GM18951 (cell line): ENCODE measurements at regions not wholly inside any gene's neighbourhood (a gene's known extent, or its start where the extent isn't known, plus 50 kb on each side); places are given as distances from the start of the nearest gene placed in this dataset.

Experiments
- POLR2A ChIP-seq: IDR thresholded peaks from 4 replicates; pipeline ENCODE4 v1.6.1; 2011; ENCODE audit warnings: mild to moderate bottlenecking; ENCODE audit not compliant: insufficient read length, insufficient read depth; ENCODE audit errors: extremely low read depth
- in situ Hi-C: fragments of 300-500 bp; cut with MboI; formaldehyde crosslinking; loops from one replicate; pipeline ENCODE4 v1.12.0; 2022; ENCODE audit warnings: low sequenced_read_pairs, mixed read lengths, inconsistent platforms; ENCODE audit not compliant: unreplicated experiment

- in situ Hi-C loops: no loop called here
- no peak for TF ChIP-seq POLR2A
Measured at GRCh38 chr2:196344397-196344796, 173.0 kb upstream of the STK17B start.

GRCh38 chr2:196353717-196354116 lies 182.3 kb upstream of the STK17B start:
- in situ Hi-C loops: no loop called here
- no peak for TF ChIP-seq POLR2A

GRCh38 chr2:196354186-196354585 lies 182.8 kb upstream of the STK17B start:
- in situ Hi-C loops: no loop called here
- no peak for TF ChIP-seq POLR2A

- TF ChIP-seq POLR2A: no peak
- in situ Hi-C loops: no loop called here
Measured at GRCh38 chr2:196356332-196356731, 185.0 kb upstream of the STK17B start.

- TF ChIP-seq POLR2A: no peak
- in situ Hi-C loops: no loop called here
Measured at GRCh38 chr2:196360650-196361049, 189.3 kb upstream of the STK17B start.

- no peak for TF ChIP-seq POLR2A
- in situ Hi-C loops: no loop called here
Measured at GRCh38 chr2:196361606-196362326, 190.4 kb upstream of the STK17B start.

GRCh38 chr2:196362973-196363549 lies 191.7 kb upstream of the STK17B start:
- in situ Hi-C loops: no loop called here
- TF ChIP-seq POLR2A: no peak

GRCh38 chr2:196365145-196365544 lies 193.8 kb upstream of the STK17B start:
- no peak for TF ChIP-seq POLR2A
- in situ Hi-C loops: no loop called here

- TF ChIP-seq POLR2A: no peak
- in situ Hi-C loops: no loop called here
Measured at GRCh38 chr2:196365923-196366322, 194.5 kb upstream of the STK17B start.

- no peak for TF ChIP-seq POLR2A
- in situ Hi-C loops: no loop called here
Measured at GRCh38 chr2:196367633-196368032, 196.3 kb upstream of the STK17B start.

GRCh38 chr2:196368546-196369225 lies 197.3 kb upstream of the STK17B start:
- no peak for TF ChIP-seq POLR2A
- in situ Hi-C loops: no loop called here

- TF ChIP-seq POLR2A: no peak
- in situ Hi-C loops: no loop called here
Measured at GRCh38 chr2:196369967-196370366, 198.6 kb upstream of the STK17B start.

GRCh38 chr2:196370381-196370780 lies 199.0 kb upstream of the STK17B start:
- in situ Hi-C loops: no loop called here
- no peak for TF ChIP-seq POLR2A

GRCh38 chr2:196372276-196372809 lies 201.0 kb upstream of the STK17B start:
- TF ChIP-seq POLR2A: no peak
- in situ Hi-C loops: no loop called here
